Activated CD8-positive, alpha-beta T cell treated with anti-CD3 and anti-CD28 coated beads, Interleukin-2, amount 10 ng/mL, durations not matched to agents 7 days and 5 days (primary cell): ENCODE measurements at regions not wholly inside any gene's neighbourhood (a gene's known extent, or its start where the extent isn't known, plus 50 kb on each side); places are given as distances from the start of the nearest gene placed in this dataset.
"Not testable (repeated sequence)": the region's sequence is repeated elsewhere in the genome, so short reads cannot be mapped to it uniquely, and the experiment has no call there.

Source experiments
- ATAC-seq: fragments of 150-1000 bp; cut with Tn5 transposase; one replicate; pipeline ENCODE4 v1.10.0; 2021; ENCODE audit warnings: moderate library complexity
- CTCF ChIA-PET: fragments of 350-600 bp; sonication (Branson Sonifier 250); formaldehyde crosslinking; loops from one replicate; lab custom pipeline; 2021; ENCODE audit warnings: antibody characterized with exemption; lab: Charles Lee
- POLR2A ChIA-PET: fragments of 350-600 bp; sonication (Branson Sonifier 250); formaldehyde crosslinking; loops from one replicate; lab custom pipeline; 2021; ENCODE audit warnings: antibody characterized with exemption; lab: Charles Lee
- DNase-seq: peaks from one replicate; pipeline ENCODE4 v3.0.0-alpha.2; 2020
- H3K27ac Mint-ChIP-seq: one replicate; pipeline ENCODE4 v1.8.0; 2021; ENCODE audit warnings: mild to moderate bottlenecking, mixed read lengths
- H3K27me3 Mint-ChIP-seq: one replicate; pipeline ENCODE4 v1.8.0; 2021; ENCODE audit warnings: low read depth, mixed read lengths
- H3K36me3 Mint-ChIP-seq: one replicate; pipeline ENCODE4 v1.8.0; 2021; ENCODE audit warnings: low read depth, mixed read lengths
- H3K4me1 Mint-ChIP-seq: one replicate; pipeline ENCODE4 v1.8.0; 2021; ENCODE audit warnings: low read depth, mixed read lengths
- H3K4me3 Mint-ChIP-seq: one replicate; pipeline ENCODE4 v1.8.0; 2021; ENCODE audit warnings: mild to moderate bottlenecking, mixed read lengths
- H3K9me3 Mint-ChIP-seq: one replicate; pipeline ENCODE4 v1.8.0; 2022; ENCODE audit warnings: mixed read lengths; ENCODE audit not compliant: insufficient read depth

- Mint-ChIP-seq H3K4me1 (no peaks in the 10 kb centered on the region), H3K27me3 (peaks cover 9% of the 10 kb centered on the region), H3K36me3 (no peaks in the 10 kb centered on the region), H3K9me3 (no peaks in the 10 kb centered on the region), H3K27ac (no peak overlapping the region), H3K4me3 (no peak overlapping the region)
- ATAC-seq (no peak), DNase-seq (no peak)
- ChIA-PET CTCF (no interaction called here), POLR2A (no interaction called here)
These were observed 104.5 kb downstream of the RPLP1 start for GRCh38 chr15:69557020-69557706.

- no peak overlapping the region for H3K27ac Mint-ChIP-seq
- ChIA-PET CTCF (interaction anchor here (0.9 kb wide), 1 partner anchor 18 kb away, joined by 3 read pairs; no protein-coding TSS in a partner anchor), POLR2A (no interaction called here)
- H3K4me1 Mint-ChIP-seq = no peaks in the 10 kb centered on the region
- ATAC-seq (no peak), DNase-seq (no peak)
- no peaks in the 10 kb centered on the region for H3K9me3 Mint-ChIP-seq
- no peaks in the 10 kb centered on the region for H3K36me3 Mint-ChIP-seq
- H3K27me3 Mint-ChIP-seq = peaks cover 11% of the 10 kb centered on the region
- H3K4me3 Mint-ChIP-seq = no peak overlapping the region
These were observed 105.2 kb downstream of the RPLP1 start for GRCh38 chr15:69557707-69558409.

GRCh38 chr15:69559440-69560190 is 107.0 kb downstream of the RPLP1 start:
- H3K4me1 Mint-ChIP-seq = no peaks in the 10 kb centered on the region

DNA sequence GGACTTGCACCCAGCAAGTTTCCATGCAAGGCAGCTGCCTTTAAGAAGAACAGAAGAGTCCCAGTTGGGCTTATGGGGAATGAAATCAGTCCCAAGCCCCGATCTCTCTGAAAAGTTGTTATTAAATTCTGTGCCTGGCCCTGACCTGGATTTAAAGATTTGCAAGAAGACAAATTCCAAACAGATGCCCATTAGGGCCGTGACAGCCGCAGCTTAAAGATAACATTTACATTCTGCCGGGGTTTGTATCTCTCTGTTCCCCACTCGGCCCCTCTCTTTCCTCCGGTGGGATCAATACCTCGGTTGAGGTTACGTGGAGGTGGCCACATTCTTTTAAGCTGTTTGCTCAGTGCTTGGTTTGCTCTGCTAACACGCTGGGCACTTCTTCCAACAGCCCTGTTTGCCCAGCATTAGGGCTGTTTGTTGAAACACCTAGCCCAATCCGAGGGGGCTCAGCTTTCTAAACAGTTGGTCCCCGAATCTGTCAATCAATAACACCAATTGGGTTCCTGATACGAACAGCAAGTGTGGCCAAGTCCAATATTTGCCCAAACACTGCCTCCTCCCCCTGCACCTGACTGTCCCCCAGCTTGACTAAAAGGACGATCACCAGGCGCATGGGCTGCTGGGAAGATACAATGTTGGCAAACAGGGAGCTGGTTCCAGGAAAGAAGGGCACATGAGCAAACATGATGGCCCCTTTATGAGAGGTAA is 108.6 kb downstream of the RPLP1 start:
- peaks cover 12% of the 10 kb centered on the region for H3K27me3 Mint-ChIP-seq
- H3K27ac Mint-ChIP-seq = no peak overlapping the region
- H3K9me3 Mint-ChIP-seq = no peaks in the 10 kb centered on the region
- H3K4me1 Mint-ChIP-seq = no peaks in the 10 kb centered on the region
- ChIA-PET CTCF (no interaction called here), POLR2A (no interaction called here)
- ATAC-seq = no peak
- no peaks in the 10 kb centered on the region for H3K36me3 Mint-ChIP-seq
- no peak for DNase-seq
- no peak overlapping the region for H3K4me3 Mint-ChIP-seq

More at GRCh38 chr15:69559440-69560190, 107.0 kb downstream of the RPLP1 start:
- Mint-ChIP-seq H3K36me3 (no peaks in the 10 kb centered on the region), H3K27me3 (peaks cover 12% of the 10 kb centered on the region), H3K9me3 (no peaks in the 10 kb centered on the region), H3K4me3 (no peak overlapping the region), H3K27ac (no peak overlapping the region)
- ChIA-PET POLR2A (no interaction called here), CTCF (interaction anchor here (1.1 kb wide), 1 partner anchor 17 kb away, joined by 4 read pairs; no protein-coding TSS in a partner anchor)
- DNase-seq = no peak
- no peak for ATAC-seq

- no peak for ATAC-seq
- H3K4me1 Mint-ChIP-seq = no peaks in the 10 kb centered on the region
These were observed 109.5 kb downstream of the RPLP1 start for GRCh38 chr15:69562116-69562515.

GRCh38 chr15:69562564-69562963 is 109.9 kb downstream of the RPLP1 start:
- Mint-ChIP-seq H3K27me3 (peaks cover 10% of the 10 kb centered on the region), H3K4me3 (no peak overlapping the region), H3K9me3 (no peaks in the 10 kb centered on the region), H3K4me1 (no peaks in the 10 kb centered on the region), H3K27ac (no peak overlapping the region), H3K36me3 (no peaks in the 10 kb centered on the region)
- ChIA-PET POLR2A (no interaction called here), CTCF (interaction anchor here (0.6 to 1.1 kb wide), 2 partner anchors 21 to 80 kb away, joined by 3 read pairs; no protein-coding TSS in a partner anchor)
- DNase-seq = no peak
- no peak for ATAC-seq

More at GRCh38 chr15:69562116-69562515, 109.5 kb downstream of the RPLP1 start:
- ChIA-PET POLR2A (no interaction called here), CTCF (interaction anchor here (0.6 to 1.1 kb wide), 3 partner anchors 21 to 84 kb away, joined by 3 read pairs; no protein-coding TSS in a partner anchor)
- no peak overlapping the region for H3K4me3 Mint-ChIP-seq
- H3K9me3 Mint-ChIP-seq = no peaks in the 10 kb centered on the region
- DNase-seq = no peak
- H3K27ac Mint-ChIP-seq = no peak overlapping the region
- peaks cover 10% of the 10 kb centered on the region for H3K27me3 Mint-ChIP-seq
- no peaks in the 10 kb centered on the region for H3K36me3 Mint-ChIP-seq

GRCh38 chr15:69565066-69565655 is 112.5 kb downstream of the RPLP1 start:
- CTCF ChIA-PET = no interaction called here

DNA sequence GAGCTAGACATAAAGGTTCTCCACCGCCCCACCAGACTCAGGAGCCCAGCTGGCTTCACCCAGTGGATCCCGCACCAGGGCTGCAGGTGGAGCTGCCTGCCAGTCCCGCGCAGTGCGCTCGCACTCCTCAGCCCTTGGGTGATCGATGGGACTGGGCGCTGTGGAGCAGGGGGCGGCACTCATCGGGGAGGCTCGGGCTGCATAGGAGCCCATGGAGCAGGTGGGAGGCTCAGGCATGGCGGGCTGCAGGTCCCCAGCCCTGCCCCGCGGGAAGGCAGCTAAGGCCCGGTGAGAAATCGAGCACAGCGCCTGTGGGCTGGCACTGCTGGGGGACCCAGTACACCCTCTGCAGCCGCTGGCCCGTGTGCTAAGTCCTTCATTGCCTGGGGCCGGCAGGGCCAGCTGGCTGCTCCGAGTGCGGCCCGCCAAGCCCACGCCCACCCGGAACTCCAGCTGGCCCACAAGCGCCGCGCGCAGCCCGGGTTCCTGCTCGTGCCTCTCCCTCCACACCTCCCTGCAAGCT is 114.7 kb downstream of the RPLP1 start:
- H3K4me1 Mint-ChIP-seq, DNase-seq, ATAC-seq, CTCF ChIA-PET, H3K4me3 Mint-ChIP-seq, H3K9me3 Mint-ChIP-seq, H3K27ac Mint-ChIP-seq, POLR2A ChIA-PET, H3K36me3 Mint-ChIP-seq: not testable (repeated sequence)
- H3K27me3 Mint-ChIP-seq = peaks cover 15% of the 10 kb centered on the region

More at GRCh38 chr15:69565066-69565655, 112.5 kb downstream of the RPLP1 start:
- DNase-seq (no peak), ATAC-seq (no peak)
- Mint-ChIP-seq H3K9me3 (no peaks in the 10 kb centered on the region), H3K36me3 (no peaks in the 10 kb centered on the region), H3K4me1 (no peaks in the 10 kb centered on the region), H3K4me3 (no peak overlapping the region), H3K27me3 (peaks cover 12% of the 10 kb centered on the region), H3K27ac (no peak overlapping the region)
- POLR2A ChIA-PET = no interaction called here

- Mint-ChIP-seq H3K9me3 (no peaks in the 10 kb centered on the region), H3K4me1 (peaks cover 1% of the 10 kb centered on the region), H3K36me3 (no peaks in the 10 kb centered on the region), H3K27ac (no peak overlapping the region), H3K27me3 (peaks cover 12% of the 10 kb centered on the region), H3K4me3 (no peak overlapping the region)
- POLR2A ChIA-PET = no interaction called here
- DNase-seq (no peak), ATAC-seq (no peak)
- CTCF ChIA-PET = interaction anchor here (0.9 to 1.4 kb wide), 2 partner anchors 8 to 43 kb away, joined by 3 read pairs; no protein-coding TSS in a partner anchor
These were observed 115.8 kb downstream of the RPLP1 start for GRCh38 chr15:69568173-69569009.

DNA sequence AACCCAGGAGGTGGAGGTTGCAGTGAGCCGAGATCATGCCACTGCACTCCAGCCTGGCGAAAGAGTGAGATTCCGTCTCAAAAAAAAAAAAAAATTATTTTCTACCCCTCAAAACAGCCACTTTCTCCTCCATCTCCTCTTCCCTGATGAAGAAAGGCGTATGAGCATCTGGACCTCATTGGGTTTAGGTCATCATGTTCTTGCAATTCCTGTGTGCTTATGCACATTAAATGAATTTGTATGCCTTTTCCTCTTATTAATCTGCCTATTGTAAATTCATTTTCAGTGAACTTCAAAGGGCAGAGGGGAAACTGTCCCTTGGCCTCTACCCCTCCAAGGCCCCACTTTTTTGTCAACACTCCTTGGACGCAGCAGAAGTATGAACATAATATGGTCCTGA is 117.8 kb downstream of the RPLP1 start:
- ATAC-seq = no peak

More for the DNA sequence above, 117.8 kb downstream of the RPLP1 start:
- Mint-ChIP-seq H3K27me3 (peaks cover 12% of the 10 kb centered on the region), H3K9me3 (no peaks in the 10 kb centered on the region), H3K36me3 (no peaks in the 10 kb centered on the region), H3K4me1 (peaks cover 22% of the 10 kb centered on the region), H3K27ac (no peak overlapping the region), H3K4me3 (no peak overlapping the region)
- POLR2A ChIA-PET = no interaction called here
- DNase-seq = no peak
- CTCF ChIA-PET = no interaction called here
